HEK293 (cell line): ENCODE measurements at regions not wholly inside any gene's neighbourhood (a gene's known extent, or its start where the extent isn't known, plus 50 kb on each side); places are given as distances from the start of the nearest gene placed in this dataset.

Experiments used
- CTCF ChIA-PET: fragments of 350-600 bp; formaldehyde crosslinking; extraction: SDS; loops from one replicate; lab custom pipeline; 2021; ENCODE audit warnings: antibody characterized with exemption; lab: Yijun Ruan, JAX
- POLR2A ChIA-PET: fragments of 300-600 bp; formaldehyde crosslinking; extraction: SDS; loops from one replicate; lab custom pipeline; 2020; ENCODE audit warnings: antibody characterized with exemption, inconsistent platforms; lab: Yijun Ruan, JAX
- H3K27ac ChIP-seq: fragments of 200-500 bp; sonication (Bioruptor generic); 2 replicates; pipeline ENCODE4 v1.5.1; 2014; ENCODE audit warnings: low read depth, low read length, control low read depth, inconsistent platforms; ENCODE audit errors: extremely low read depth
- H3K36me3 ChIP-seq, 2 experiments: fragments of 200-500 bp in 1 of 2; sonication (Bioruptor generic) in 1 of 2; 1 replicate in 1 of 2; 2 replicates in 1 of 2; pipeline ENCODE4 v1.5.1; 2014 to 2017; ENCODE audit warnings: inconsistent platforms in 2 of 2, low read length in 2 of 2; ENCODE audit not compliant: control insufficient read depth in 2 of 2, insufficient read depth in 1 of 2
- H3K4me1 ChIP-seq: fragments of 200-500 bp; sonication (Bioruptor generic); 2 replicates; pipeline ENCODE4 v1.5.1; 2014; ENCODE audit warnings: mild to moderate bottlenecking, low read length, inconsistent platforms; ENCODE audit not compliant: control insufficient read depth, insufficient read depth
- H3K4me3 ChIP-seq: 2 replicates; pipeline ENCODE4 v1.5.1; 2011; ENCODE audit warnings: low read depth, mild to moderate bottlenecking, control low read depth, low read length, moderate library complexity
- H3K9me3 ChIP-seq: fragments of 200-500 bp; sonication (Bioruptor generic); 2 replicates; pipeline ENCODE4 v1.5.1; 2014; ENCODE audit warnings: low read depth, low read length, inconsistent platforms; ENCODE audit not compliant: control insufficient read depth, insufficient read depth
- HIC1 ChIP-seq: fragments of 450-650 bp; formaldehyde crosslinking; IDR thresholded peaks from 2 replicates; pipeline ENCODE4 v1.5.1; 2016; ENCODE audit warnings: missing biosample characterization, missing genetic modification characterization
- HOXC10 ChIP-seq: sonication (generic); formaldehyde crosslinking; IDR thresholded peaks from 2 replicates; pipeline ENCODE4 v1.8.1; 2023; ENCODE audit warnings: mild to moderate bottlenecking, missing genetic modification reagents
- KLF16 ChIP-seq: fragments of 450-650 bp; formaldehyde crosslinking; IDR thresholded peaks from 2 replicates; pipeline ENCODE4 v1.5.1; 2017; ENCODE audit warnings: missing biosample characterization, missing genetic modification characterization
- MEIS1 ChIP-seq: sonication (generic); formaldehyde crosslinking; IDR thresholded peaks from 2 replicates; pipeline ENCODE4 v1.8.1; 2022; ENCODE audit warnings: missing genetic modification reagents, mild to moderate bottlenecking, borderline replicate concordance
- PBX3 ChIP-seq: sonication (generic); formaldehyde crosslinking; IDR thresholded peaks from 2 replicates; pipeline ENCODE4 v1.8.1; 2022; ENCODE audit warnings: mild to moderate bottlenecking, moderate library complexity, missing genetic modification reagents
- PRDM2 ChIP-seq: fragments of 450-650 bp; formaldehyde crosslinking; IDR thresholded peaks from 2 replicates; pipeline ENCODE4 v1.5.1; 2016; ENCODE audit warnings: missing biosample characterization, missing genetic modification characterization, borderline replicate concordance
- RBAK ChIP-seq: fragments of 450-650 bp; formaldehyde crosslinking; IDR thresholded peaks from 2 replicates; pipeline ENCODE4 v1.5.1; 2016; ENCODE audit warnings: missing biosample characterization, missing genetic modification characterization
- WT1 ChIP-seq: fragments of 450-650 bp; formaldehyde crosslinking; IDR thresholded peaks from 2 replicates; pipeline ENCODE4 v1.5.1; 2016; ENCODE audit warnings: missing biosample characterization, missing genetic modification characterization
- YY2 ChIP-seq: fragments of 450-650 bp; formaldehyde crosslinking; IDR thresholded peaks from 2 replicates; pipeline ENCODE4 v1.5.1; 2016; ENCODE audit warnings: missing biosample characterization, missing genetic modification characterization
- ZFHX2 ChIP-seq: fragments of 450-650 bp; formaldehyde crosslinking; conservative IDR thresholded peaks from 2 replicates; pipeline ENCODE4 v1.5.1; 2016; ENCODE audit warnings: missing biosample characterization, missing genetic modification characterization
- ZFP69B ChIP-seq: fragments of 450-650 bp; formaldehyde crosslinking; IDR thresholded peaks from 2 replicates; pipeline ENCODE4 v1.5.1; 2016; ENCODE audit warnings: missing biosample characterization, missing genetic modification characterization
- ZNF138 ChIP-seq: fragments of 450-650 bp; formaldehyde crosslinking; IDR thresholded peaks from 2 replicates; pipeline ENCODE4 v1.5.1; 2016; ENCODE audit warnings: missing biosample characterization, missing genetic modification characterization, borderline replicate concordance
- ZNF221 ChIP-seq: fragments of 450-650 bp; formaldehyde crosslinking; IDR thresholded peaks from 2 replicates; pipeline ENCODE4 v1.5.1; 2017; ENCODE audit warnings: missing biosample characterization, missing genetic modification characterization, borderline replicate concordance
- ZNF280C ChIP-seq: fragments of 450-650 bp; formaldehyde crosslinking; IDR thresholded peaks from 2 replicates; pipeline ENCODE4 v1.5.1; 2016; ENCODE audit warnings: missing biosample characterization, missing genetic modification characterization
- ZNF292 ChIP-seq: fragments of 450-650 bp; formaldehyde crosslinking; IDR thresholded peaks from 2 replicates; pipeline ENCODE4 v1.5.1; 2016; ENCODE audit warnings: low read depth, missing biosample characterization, missing genetic modification characterization, borderline replicate concordance
- ZSCAN30 ChIP-seq: fragments of 450-650 bp; IDR thresholded peaks from 2 replicates; pipeline ENCODE4 v1.5.1; 2018; ENCODE audit warnings: missing biosample characterization, mild to moderate bottlenecking, missing genetic modification characterization, moderate library complexity

- H3K4me1 ChIP-seq = no peaks in the 10 kb centered on the region
- ChIA-PET POLR2A (interaction anchor here (1.4 kb wide), 1 partner anchor 260 kb away, joined by 4 read pairs; the partner anchor contains the start of gene CCN2), CTCF (interaction anchor here (0.7 kb wide), 2 partner anchors 43 to 68 kb away, joined by 3 to 4 read pairs; no protein-coding TSS in a partner anchor)
Measured at GRCh38 chr6:132210886-132211563, 190.2 kb downstream of the MOXD1 start.

More at GRCh38 chr6:132210886-132211563, 190.2 kb downstream of the MOXD1 start:
- no peak for TF ChIP-seq ZNF280C (tag by site-specific recombination)
- TF ChIP-seq PRDM2 (tag by site-specific recombination) = no peak
- no peak for TF ChIP-seq ZNF221 (tag by site-specific recombination)
- no peak for TF ChIP-seq WT1 (tag by site-specific recombination)
- no peak for TF ChIP-seq MEIS1
- no peak for TF ChIP-seq YY2 (tag by site-specific recombination)
- no peak for TF ChIP-seq ZNF138 (tag by site-specific recombination)
- no peak for TF ChIP-seq ZFP69B (tag by site-specific recombination)
- no peak for TF ChIP-seq KLF16 (tag by site-specific recombination)
- no peak for TF ChIP-seq RBAK (tag by site-specific recombination)
- TF ChIP-seq ZFHX2 (tag by site-specific recombination) = no peak
- TF ChIP-seq PBX3 (CRISPR knock-in tag) = no peak
- no peak for TF ChIP-seq HIC1 (tag by site-specific recombination)
- no peak for TF ChIP-seq HOXC10
- no peak for TF ChIP-seq ZSCAN30
- no peak for TF ChIP-seq ZNF292 (tag by site-specific recombination)
- H3K27ac ChIP-seq = no peak overlapping the region
- H3K4me3 ChIP-seq = no peak overlapping the region
- H3K36me3 ChIP-seq = no peaks in the 10 kb centered on the region
- no peaks in the 10 kb centered on the region for H3K9me3 ChIP-seq
